ENCODE measurements at regions not wholly inside any gene's neighbourhood (a gene's known extent, or its start where the extent isn't known, plus 50 kb on each side); places are given as distances from the start of the nearest gene placed in this dataset.

DNA sequence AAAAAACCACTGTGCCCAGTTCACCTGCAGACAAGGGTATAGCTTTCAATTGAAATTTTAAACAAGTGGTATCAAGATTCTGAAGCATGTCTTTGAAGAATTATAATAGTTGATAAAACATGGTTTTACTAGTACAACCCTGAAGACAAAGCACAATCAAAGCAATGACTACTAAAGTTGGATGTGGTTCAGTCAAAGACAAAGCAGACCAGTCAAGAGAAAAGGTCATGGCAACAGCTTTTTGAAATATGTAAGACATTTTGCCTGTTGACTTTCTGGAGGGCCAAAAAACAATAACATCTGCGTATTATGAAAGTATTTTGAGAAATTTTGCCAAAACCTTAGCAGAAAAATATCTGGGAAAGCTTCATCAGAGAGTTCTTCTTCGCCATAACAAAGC, 1393.6 kb downstream of the SI start:
- TF ChIP-seq, protein P1, sequence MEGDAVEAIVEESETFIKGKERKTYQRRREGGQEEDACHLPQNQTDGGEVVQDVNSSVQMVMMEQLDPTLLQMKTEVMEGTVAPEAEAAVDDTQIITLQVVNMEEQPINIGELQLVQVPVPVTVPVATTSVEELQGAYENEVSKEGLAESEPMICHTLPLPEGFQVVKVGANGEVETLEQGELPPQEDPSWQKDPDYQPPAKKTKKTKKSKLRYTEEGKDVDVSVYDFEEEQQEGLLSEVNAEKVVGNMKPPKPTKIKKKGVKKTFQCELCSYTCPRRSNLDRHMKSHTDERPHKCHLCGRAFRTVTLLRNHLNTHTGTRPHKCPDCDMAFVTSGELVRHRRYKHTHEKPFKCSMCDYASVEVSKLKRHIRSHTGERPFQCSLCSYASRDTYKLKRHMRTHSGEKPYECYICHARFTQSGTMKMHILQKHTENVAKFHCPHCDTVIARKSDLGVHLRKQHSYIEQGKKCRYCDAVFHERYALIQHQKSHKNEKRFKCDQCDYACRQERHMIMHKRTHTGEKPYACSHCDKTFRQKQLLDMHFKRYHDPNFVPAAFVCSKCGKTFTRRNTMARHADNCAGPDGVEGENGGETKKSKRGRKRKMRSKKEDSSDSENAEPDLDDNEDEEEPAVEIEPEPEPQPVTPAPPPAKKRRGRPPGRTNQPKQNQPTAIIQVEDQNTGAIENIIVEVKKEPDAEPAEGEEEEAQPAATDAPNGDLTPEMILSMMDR (IDR thresholded peaks at IDR 0.05; ENCODE audit: extremely low read depth in 1 of 2, insufficient read depth in 1 of 2, low read depth in 1 of 2, low read length in 2 of 2), result no peak
- no peak for TF ChIP-seq MYC (IDR thresholded peaks at IDR 0.05; ENCODE audit: low read depth, low read length)
- TF ChIP-seq POLR2AphosphoS5 (IDR thresholded peaks at IDR 0.05; ENCODE audit: insufficient read depth, low read depth, low read length), result no peak
- TF ChIP-seq EZH2 (IDR thresholded peaks at IDR 0.05; ENCODE audit: borderline replicate concordance, low read depth, low read length, severe bottlenecking), result no peak

Measured in endothelial cell of umbilical vein (primary cell).